Fibroblast of mammary gland (primary cell): ENCODE measurements at regions not wholly inside any gene's neighbourhood (a gene's known extent, or its start where the extent isn't known, plus 50 kb on each side); places are given as distances from the start of the nearest gene placed in this dataset.

Source experiments
- DNase-seq: peaks from one replicate; pipeline ENCODE4 v3.0.0-alpha.2; 2010; ENCODE audit warnings: low read depth
- H3K4me3 ChIP-seq: 2 replicates; pipeline ENCODE4 v1.5.1; 2011; ENCODE audit warnings: low read depth, mild to moderate bottlenecking, low read length, moderate library complexity; ENCODE audit not compliant: control insufficient read depth
- TF ChIP-seq, protein P1 (sequence below): conservative IDR thresholded peaks from 2 replicates; pipeline ENCODE4 v1.5.1; 2011; ENCODE audit warnings: low read depth, low read length, inconsistent platforms; ENCODE audit not compliant: control insufficient read depth, insufficient read depth

GRCh38 chr15:97761110-97761509 lies 199.4 kb upstream of the ARRDC4 start:
- no peak for DNase-seq
- no peak overlapping the region for H3K4me3 ChIP-seq
- TF ChIP-seq, protein P1, sequence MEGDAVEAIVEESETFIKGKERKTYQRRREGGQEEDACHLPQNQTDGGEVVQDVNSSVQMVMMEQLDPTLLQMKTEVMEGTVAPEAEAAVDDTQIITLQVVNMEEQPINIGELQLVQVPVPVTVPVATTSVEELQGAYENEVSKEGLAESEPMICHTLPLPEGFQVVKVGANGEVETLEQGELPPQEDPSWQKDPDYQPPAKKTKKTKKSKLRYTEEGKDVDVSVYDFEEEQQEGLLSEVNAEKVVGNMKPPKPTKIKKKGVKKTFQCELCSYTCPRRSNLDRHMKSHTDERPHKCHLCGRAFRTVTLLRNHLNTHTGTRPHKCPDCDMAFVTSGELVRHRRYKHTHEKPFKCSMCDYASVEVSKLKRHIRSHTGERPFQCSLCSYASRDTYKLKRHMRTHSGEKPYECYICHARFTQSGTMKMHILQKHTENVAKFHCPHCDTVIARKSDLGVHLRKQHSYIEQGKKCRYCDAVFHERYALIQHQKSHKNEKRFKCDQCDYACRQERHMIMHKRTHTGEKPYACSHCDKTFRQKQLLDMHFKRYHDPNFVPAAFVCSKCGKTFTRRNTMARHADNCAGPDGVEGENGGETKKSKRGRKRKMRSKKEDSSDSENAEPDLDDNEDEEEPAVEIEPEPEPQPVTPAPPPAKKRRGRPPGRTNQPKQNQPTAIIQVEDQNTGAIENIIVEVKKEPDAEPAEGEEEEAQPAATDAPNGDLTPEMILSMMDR: no peak

DNA sequence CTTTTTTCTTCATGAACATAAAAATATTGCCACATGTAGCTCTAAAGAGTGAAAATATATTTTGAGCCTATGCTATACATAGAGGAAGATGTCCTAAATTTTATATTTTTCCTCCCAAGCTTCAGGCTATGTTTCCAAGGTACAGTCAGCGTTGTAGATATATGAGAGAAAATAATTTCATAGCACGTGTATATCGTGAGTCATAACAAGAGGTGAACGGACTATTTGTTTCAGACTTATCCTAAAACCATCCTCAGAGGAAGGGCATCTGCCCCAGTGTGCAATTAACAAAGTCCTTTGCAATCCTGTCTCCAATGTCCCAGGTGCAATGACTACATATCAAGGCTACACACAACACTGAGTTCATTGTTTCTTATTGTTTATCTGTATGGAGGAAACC lies 177.3 kb upstream of the ARRDC4 start:
- H3K4me3 ChIP-seq: no peak overlapping the region
- TF ChIP-seq, protein P1: no peak
- no peak for DNase-seq

DNA sequence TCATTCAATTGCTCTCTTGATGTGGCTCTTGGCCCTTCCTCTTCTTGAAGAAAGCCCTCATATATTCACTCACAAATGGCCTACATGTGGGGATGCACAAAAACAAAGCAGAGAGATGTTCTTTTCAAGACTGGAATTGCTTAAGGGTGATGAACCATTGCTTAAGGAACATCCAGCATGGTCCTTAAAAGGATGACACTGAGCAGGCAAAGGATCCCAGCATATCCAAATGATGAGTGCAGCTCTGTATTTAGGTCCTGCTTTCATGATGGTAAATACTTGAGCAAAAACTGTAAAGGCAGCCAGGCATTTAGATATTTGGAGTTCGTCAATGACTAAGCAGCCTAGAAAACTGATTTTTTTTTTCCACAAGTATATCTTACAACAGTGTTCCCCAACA lies 173.8 kb upstream of the ARRDC4 start:
- no peak for DNase-seq
- H3K4me3 ChIP-seq: no peak overlapping the region
- TF ChIP-seq, protein P1: no peak

DNA sequence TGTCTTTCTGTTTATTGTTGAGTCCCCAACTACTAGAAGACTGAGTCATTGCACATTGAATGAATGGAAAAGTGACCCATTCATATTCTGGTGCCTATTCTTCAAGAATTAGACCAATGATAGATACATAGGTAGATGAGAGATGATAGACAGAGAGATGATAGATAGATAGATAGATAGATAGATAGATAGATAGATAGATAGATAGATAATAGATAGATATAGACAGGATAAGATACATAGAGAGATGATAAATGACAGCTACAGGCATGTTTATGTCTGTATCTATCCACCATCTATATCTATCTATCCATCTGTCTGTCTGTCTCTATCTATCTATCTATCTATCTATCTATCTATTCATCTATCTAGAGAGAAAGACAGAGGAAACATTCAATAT lies 170.3 kb upstream of the ARRDC4 start:
- no peak overlapping the region for H3K4me3 ChIP-seq
- DNase-seq: no peak
- TF ChIP-seq, protein P1: no peak

DNA sequence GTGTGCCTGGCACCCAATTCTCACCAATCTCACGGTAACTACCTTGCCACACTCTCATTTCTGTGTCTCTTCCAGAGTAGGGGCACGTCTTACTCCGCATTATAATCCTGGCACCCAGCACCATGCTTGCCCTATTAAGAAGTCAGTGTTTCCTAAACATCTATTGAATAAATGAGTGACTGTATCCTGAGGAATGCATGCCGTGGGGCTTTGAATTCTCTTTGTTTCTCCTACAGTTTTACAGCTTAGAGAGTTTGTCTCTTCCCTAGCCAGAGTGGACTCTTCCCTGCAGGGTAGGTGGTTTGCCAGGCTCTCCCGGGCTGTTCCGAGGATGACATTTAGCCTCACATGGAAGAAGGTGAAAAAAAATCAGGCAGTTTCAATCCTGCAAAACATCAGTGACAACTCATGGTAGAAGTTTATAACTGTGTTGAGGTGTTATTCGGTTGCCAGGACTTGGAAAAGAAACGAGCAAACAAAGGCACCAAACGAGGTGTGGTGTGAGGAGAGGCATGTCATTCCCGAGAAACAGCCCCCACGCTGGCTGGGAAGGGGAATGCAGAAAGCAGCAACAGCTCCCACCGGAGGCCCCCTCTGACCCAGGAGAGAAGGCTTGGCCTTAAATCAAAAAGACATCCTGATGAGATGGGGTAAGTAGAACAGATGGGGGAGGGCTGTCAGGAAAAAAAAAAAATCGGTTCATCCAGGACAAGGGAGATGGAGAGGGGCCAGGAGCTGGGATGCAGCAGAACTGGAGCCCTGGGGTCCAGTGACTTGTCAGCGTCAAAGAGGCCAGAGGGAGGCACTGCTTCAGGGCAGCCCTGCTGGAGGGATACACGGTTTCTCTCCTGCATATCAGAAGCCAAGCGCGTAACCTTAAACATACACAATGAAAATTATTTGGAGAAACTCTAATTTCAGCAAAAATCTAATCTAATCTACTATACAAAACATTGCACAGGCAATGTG lies 168.4 kb upstream of the ARRDC4 start:
- DNase-seq: no peak
- TF ChIP-seq, protein P1: no peak
- H3K4me3 ChIP-seq: no peak overlapping the region

DNA sequence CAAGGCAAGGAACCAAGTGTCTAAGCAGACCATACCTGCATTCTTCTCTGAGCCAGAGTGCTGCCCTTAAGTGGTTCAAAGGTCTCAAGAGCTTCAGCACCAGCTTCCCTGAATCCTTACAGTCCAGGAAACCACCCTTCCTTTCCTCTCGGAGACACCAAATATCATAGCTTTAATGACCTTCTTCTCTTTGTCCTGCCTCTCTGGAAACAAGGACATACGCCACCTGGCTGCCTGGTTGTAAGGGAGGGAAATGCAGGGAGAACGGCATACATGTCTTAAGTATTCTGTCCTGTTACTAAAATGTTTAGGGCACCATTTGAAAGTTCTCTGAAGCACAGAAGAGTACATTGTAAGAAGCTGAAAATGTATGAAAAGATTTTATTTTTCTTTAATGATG lies 155.6 kb upstream of the ARRDC4 start:
- H3K4me3 ChIP-seq: no peak overlapping the region
- TF ChIP-seq, protein P1: no peak
- no peak for DNase-seq
